ENCODE measurements at regions not wholly inside any gene's neighbourhood (a gene's known extent, or its start where the extent isn't known, plus 50 kb on each side); places are given as distances from the start of the nearest gene placed in this dataset.

- no peaks in the 10 kb centered on the region for H3K9me3 ChIP-seq
- H3K4me3 ChIP-seq = no peak overlapping the region
- H3K27me3 ChIP-seq (replicated peaks in 1 of 7) = peaks cover 0 to 9% (median 0%) of the 10 kb centered on the region in 7 donors
- no peaks in the 10 kb centered on the region for H3K36me3 ChIP-seq
- peak overlapping the region in 2 of 8 donors; percentile 11 to 28 for H3K27ac ChIP-seq
- intact Hi-C loops (cut with DNase I; ENCODE audit: low total_unique reads) = no loop called here
- WGBS, 5 donors = 65 to 83% (median 73%) methylated on average over 13 to 14 of the region's 14 CpGs
- DNase-seq = no peak
- peaks cover 0 to 17% (median 7%) of the 10 kb centered on the region in 6 donors for H3K4me1 ChIP-seq
- TF ChIP-seq POLR2A (IDR thresholded peaks at IDR 0.05) (no peak), POLR2AphosphoS5 (IDR thresholded peaks at IDR 0.05) (no peak), CTCF (IDR thresholded peaks at IDR 0.05 in 8 of 11, conservative IDR thresholded peaks at IDR 0.05 in 3 of 11) (no peak)
Observed at GRCh38 chr4:4763822-4764557, 95.5 kb upstream of the MSX1 start.

- H3K36me3 ChIP-seq = no peaks in the 10 kb centered on the region
- peaks cover 0 to 9% (median 0%) of the 10 kb centered on the region in 7 donors for H3K27me3 ChIP-seq (replicated peaks in 1 of 7)
- H3K4me1 ChIP-seq = peaks cover 0 to 17% (median 7%) of the 10 kb centered on the region in 6 donors
- intact Hi-C loops (cut with DNase I; ENCODE audit: low total_unique reads) = no loop called here
- 11 to 23% (median 14%) methylated on average over 20 to 27 of the region's 27 CpGs for WGBS, 5 donors
- H3K4me3 ChIP-seq = peak overlapping the region in 1 of 8 donors; percentile 13
- TF ChIP-seq POLR2AphosphoS5 (IDR thresholded peaks at IDR 0.05) = peak in 1 of 3 donors; percentile 32
- no peak for TF ChIP-seq POLR2A (IDR thresholded peaks at IDR 0.05)
- no peak for DNase-seq
- H3K27ac ChIP-seq = peak overlapping the region in 2 of 8 donors; percentile 11 to 28
- no peaks in the 10 kb centered on the region for H3K9me3 ChIP-seq
Observed at GRCh38 chr4:4762909-4763821, 96.3 kb upstream of the MSX1 start.

- no peak for DNase-seq
- Histone ChIP-seq H3K4me3 (no peak overlapping the region), H3K9me3 (no peaks in the 10 kb centered on the region), H3K36me3 (no peaks in the 10 kb centered on the region), H3K27me3 (replicated peaks in 1 of 7) (peaks cover 0 to 9% (median 0%) of the 10 kb centered on the region in 7 donors), H3K27ac (no peak overlapping the region), H3K4me1 (peaks cover 0 to 17% (median 7%) of the 10 kb centered on the region in 6 donors)
- intact Hi-C loops (cut with DNase I; ENCODE audit: low total_unique reads) = no loop called here
- TF ChIP-seq POLR2A (IDR thresholded peaks at IDR 0.05) (no peak), CTCF (IDR thresholded peaks at IDR 0.05 in 8 of 11, conservative IDR thresholded peaks at IDR 0.05 in 3 of 11) (no peak), POLR2AphosphoS5 (IDR thresholded peaks at IDR 0.05) (no peak)
- WGBS, 5 donors = 80 to 90% (median 83%) methylated on average over 6 to 9 of the region's 9 CpGs
Observed at GRCh38 chr4:4762300-4762699, 97.2 kb upstream of the MSX1 start.

GRCh38 chr4:4761128-4761982 lies 98.1 kb upstream of the MSX1 start:
- WGBS, 5 donors = 60 to 79% (median 69%) methylated on average over 20 of the region's 20 CpGs
- TF ChIP-seq POLR2A (IDR thresholded peaks at IDR 0.05) = no peak
- TF ChIP-seq POLR2AphosphoS5 (IDR thresholded peaks at IDR 0.05) = no peak
- TF ChIP-seq CTCF (IDR thresholded peaks at IDR 0.05 in 8 of 11, conservative IDR thresholded peaks at IDR 0.05 in 3 of 11) = no peak
- no peaks in the 10 kb centered on the region for H3K9me3 ChIP-seq
- H3K36me3 ChIP-seq = no peaks in the 10 kb centered on the region
- H3K27ac ChIP-seq = no peak overlapping the region
- H3K4me1 ChIP-seq = peaks cover 0 to 17% (median 7%) of the 10 kb centered on the region in 6 donors
- peaks cover 0 to 9% (median 0%) of the 10 kb centered on the region in 7 donors for H3K27me3 ChIP-seq (replicated peaks in 1 of 7)
- intact Hi-C loops (cut with DNase I; ENCODE audit: low total_unique reads) = no loop called here
- DNase-seq = no peak
- no peak overlapping the region for H3K4me3 ChIP-seq

Data from spleen (tissue), 11 donors.